ENCODE measurements at regions not wholly inside any gene's neighbourhood (a gene's known extent, or its start where the extent isn't known, plus 50 kb on each side); places are given as distances from the start of the nearest gene placed in this dataset.

DNA sequence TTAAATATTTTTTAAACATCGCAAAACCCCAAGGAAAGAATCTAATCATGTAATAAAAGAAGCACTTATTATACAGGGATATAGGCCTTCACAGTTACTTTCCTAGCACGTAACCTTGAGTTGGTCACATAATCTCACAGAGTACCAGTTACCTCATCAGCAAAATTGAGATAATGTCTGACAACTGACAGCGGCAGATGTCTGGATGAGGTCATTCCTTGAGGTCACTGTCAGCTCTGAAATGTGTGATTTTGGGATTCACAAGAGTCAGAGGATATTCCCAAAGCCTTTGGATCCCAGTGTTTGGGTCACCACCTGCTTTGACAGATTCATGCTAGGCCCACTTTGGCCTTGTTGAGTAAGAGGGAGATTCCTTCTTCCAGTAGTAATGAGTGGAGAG, 151.4 kb upstream of the SEMA6D start:
- no peaks in the 10 kb centered on the region for H3K27me3 ChIP-seq
- TF ChIP-seq, protein P1, sequence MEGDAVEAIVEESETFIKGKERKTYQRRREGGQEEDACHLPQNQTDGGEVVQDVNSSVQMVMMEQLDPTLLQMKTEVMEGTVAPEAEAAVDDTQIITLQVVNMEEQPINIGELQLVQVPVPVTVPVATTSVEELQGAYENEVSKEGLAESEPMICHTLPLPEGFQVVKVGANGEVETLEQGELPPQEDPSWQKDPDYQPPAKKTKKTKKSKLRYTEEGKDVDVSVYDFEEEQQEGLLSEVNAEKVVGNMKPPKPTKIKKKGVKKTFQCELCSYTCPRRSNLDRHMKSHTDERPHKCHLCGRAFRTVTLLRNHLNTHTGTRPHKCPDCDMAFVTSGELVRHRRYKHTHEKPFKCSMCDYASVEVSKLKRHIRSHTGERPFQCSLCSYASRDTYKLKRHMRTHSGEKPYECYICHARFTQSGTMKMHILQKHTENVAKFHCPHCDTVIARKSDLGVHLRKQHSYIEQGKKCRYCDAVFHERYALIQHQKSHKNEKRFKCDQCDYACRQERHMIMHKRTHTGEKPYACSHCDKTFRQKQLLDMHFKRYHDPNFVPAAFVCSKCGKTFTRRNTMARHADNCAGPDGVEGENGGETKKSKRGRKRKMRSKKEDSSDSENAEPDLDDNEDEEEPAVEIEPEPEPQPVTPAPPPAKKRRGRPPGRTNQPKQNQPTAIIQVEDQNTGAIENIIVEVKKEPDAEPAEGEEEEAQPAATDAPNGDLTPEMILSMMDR (IDR thresholded peaks at IDR 0.05), result no peak
- H3K36me3 ChIP-seq, result no peaks in the 10 kb centered on the region
- H3K9me3 ChIP-seq, result peaks cover 0 to 12% (median 4%) of the 10 kb centered on the region in 11 donors
- no peak overlapping the region for H3K27ac ChIP-seq
- H3K4me3 ChIP-seq, result no peak overlapping the region
- peaks cover 0 to 5% (median 0%) of the 10 kb centered on the region in 9 donors for H3K4me1 ChIP-seq
- ATAC-seq (no peak), DNase-seq (no peak)
- intact Hi-C loops (cut with DNase I), result loop anchor here in 1 of 10 donors (10.0 kb wide), 1 partner anchor 109 kb away; no protein-coding TSS in a partner anchor
- WGBS, 2 donors, result 59 to 64% methylated on average over 3 of the region's 3 CpGs

DNA sequence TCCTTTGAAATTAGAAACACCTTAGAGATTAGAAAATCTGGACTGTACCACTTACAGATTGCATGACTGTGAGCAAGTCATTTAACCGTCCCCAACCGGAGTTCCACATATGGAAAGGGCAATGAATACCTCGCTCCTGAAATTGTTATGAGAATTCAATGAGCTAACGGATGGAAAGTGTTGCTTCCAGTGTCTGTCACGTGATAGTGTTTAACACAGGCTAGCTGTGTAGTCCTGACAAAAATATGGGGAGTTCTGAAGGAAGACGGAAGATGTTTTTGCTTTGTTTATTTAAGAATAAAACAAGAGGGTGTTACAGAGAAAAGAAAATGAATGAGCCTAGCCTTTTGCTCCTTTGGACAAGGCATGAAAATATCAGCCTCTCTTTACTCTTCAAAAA, 150.7 kb upstream of the SEMA6D start:
- no peak overlapping the region for H3K4me3 ChIP-seq
- TF ChIP-seq, protein P1 (IDR thresholded peaks at IDR 0.05), result no peak
- H3K4me1 ChIP-seq, result peaks cover 0 to 11% (median 0%) of the 10 kb centered on the region in 9 donors
- ATAC-seq (no peak), DNase-seq (no peak)
- H3K36me3 ChIP-seq, result no peaks in the 10 kb centered on the region
- no peak overlapping the region for H3K27ac ChIP-seq
- no peaks in the 10 kb centered on the region for H3K27me3 ChIP-seq
- intact Hi-C loops (cut with DNase I), result loop anchor here in 1 of 10 donors (10.0 kb wide), 1 partner anchor 108 kb away; no protein-coding TSS in a partner anchor
- WGBS, 2 donors, result 88 to 91% methylated on average over 6 of the region's 6 CpGs
- peaks cover 0 to 6% (median 0%) of the 10 kb centered on the region in 11 donors for H3K9me3 ChIP-seq

DNA sequence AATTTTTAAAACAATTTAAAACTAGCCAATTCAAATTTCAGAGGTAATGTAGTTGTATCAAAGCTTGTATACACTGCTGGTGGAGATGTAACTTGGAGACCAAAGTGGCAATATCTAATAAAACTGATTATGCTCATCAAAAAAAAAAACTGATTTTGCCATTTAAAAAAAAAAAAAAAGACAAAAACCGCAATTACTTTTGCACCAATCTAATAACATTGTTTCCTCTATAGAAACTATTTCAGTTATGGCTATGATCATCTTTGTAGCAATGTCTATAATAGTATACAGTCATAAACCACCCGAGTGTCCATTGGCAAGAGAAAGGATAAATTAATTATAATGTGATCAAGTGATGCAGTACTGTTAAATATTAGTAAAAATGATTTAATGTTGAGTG, 149.3 kb upstream of the SEMA6D start:
- intact Hi-C loops (cut with DNase I), result loop anchor here in 1 of 10 donors (10.0 kb wide), 1 partner anchor 107 kb away; no protein-coding TSS in a partner anchor
- DNase-seq (no peak), ATAC-seq (no peak)
- TF ChIP-seq, protein P1 (IDR thresholded peaks at IDR 0.05), result no peak
- no peak overlapping the region for H3K4me3 ChIP-seq
- H3K27ac ChIP-seq, result no peak overlapping the region
- no peaks in the 10 kb centered on the region for H3K36me3 ChIP-seq
- H3K9me3 ChIP-seq, result no peaks in the 10 kb centered on the region
- H3K4me1 ChIP-seq, result peaks cover 0 to 15% (median 0%) of the 10 kb centered on the region in 9 donors
- H3K27me3 ChIP-seq, result no peaks in the 10 kb centered on the region
- WGBS, 2 donors, result 92 to 94% methylated on average over 2 of the region's 2 CpGs

DNA sequence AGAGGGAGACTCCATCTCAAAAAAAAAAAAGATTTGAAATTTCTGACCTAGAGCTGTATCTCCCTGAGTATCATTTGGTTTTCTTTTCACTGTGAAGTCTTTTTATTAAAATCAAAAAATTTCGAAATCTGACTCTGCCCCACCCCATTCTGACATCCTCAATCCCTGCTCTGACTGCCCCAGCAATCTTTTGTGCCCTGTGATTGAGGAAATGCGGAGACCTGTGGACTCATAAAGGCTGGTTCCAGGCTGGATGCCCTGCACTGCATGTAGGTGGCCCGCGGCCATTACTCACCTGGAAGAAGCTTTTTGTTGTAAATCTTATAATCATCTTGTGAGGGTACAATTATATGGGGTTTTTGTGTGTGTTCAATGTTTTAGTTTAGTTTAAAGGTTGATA, 147.3 kb upstream of the SEMA6D start:
- H3K36me3 ChIP-seq, result no peaks in the 10 kb centered on the region
- no peak for ATAC-seq
- no peak overlapping the region for H3K27ac ChIP-seq
- H3K4me1 ChIP-seq, result peaks cover 0 to 15% (median 0%) of the 10 kb centered on the region in 9 donors
- no peaks in the 10 kb centered on the region for H3K9me3 ChIP-seq
- no peak for DNase-seq
- H3K4me3 ChIP-seq, result no peak overlapping the region
- TF ChIP-seq, protein P1 (IDR thresholded peaks at IDR 0.05), result no peak
- intact Hi-C loops (cut with DNase I), result no loop called here
- H3K27me3 ChIP-seq, result no peaks in the 10 kb centered on the region
- 96% methylated on average over 4 of the region's 4 CpGs for WGBS, 2 donors

Measured in heart right ventricle (tissue), 16 donors.